Upper lobe of left lung (tissue), 4 donors: ENCODE measurements at regions not wholly inside any gene's neighbourhood (a gene's known extent, or its start where the extent isn't known, plus 50 kb on each side); places are given as distances from the start of the nearest gene placed in this dataset.
"Not testable (repeated sequence)": the region's sequence is repeated elsewhere in the genome, so short reads cannot be mapped to it uniquely, and the experiment has no call there.

ENCODE experiments used
- CTCF ChIP-seq, 6 experiments: fragments of 450-650 bp in 4 of 6; fragments of 200-600 bp in 2 of 6; sonication (generic) in 2 of 6; IDR thresholded peaks; one replicate each; pipeline ENCODE4 v1.5.1; 2016 to 2019; ENCODE audit warnings: antibody characterized with exemption in 6 of 6
- POLR2A ChIP-seq, 4 donors: fragments of 450-650 bp; IDR thresholded peaks; one replicate each; pipeline ENCODE4 v1.5.1; 2016 to 2017; ENCODE audit warnings: antibody characterized with exemption in 4 of 4, mild to moderate bottlenecking in 2 of 4

- not testable (repeated sequence) for TF ChIP-seq CTCF, POLR2A (IDR thresholded peaks at IDR 0.05)
Observed at GRCh38 chr9:97222393-97222792, 85.1 kb upstream of the CCDC180 start.
